Muscle of back (tissue), 3 donors: ENCODE measurements at regions not wholly inside any gene's neighbourhood (a gene's known extent, or its start where the extent isn't known, plus 50 kb on each side); places are given as distances from the start of the nearest gene placed in this dataset.
"Not testable (repeated sequence)": the region's sequence is repeated elsewhere in the genome, so short reads cannot be mapped to it uniquely, and the experiment has no call there.

Experiments
- DNase-seq, 3 donors: peaks; one replicate each; pipeline versions ENCODE4 v3.0.0 to v3.0.0-alpha.2; 2013

DNA sequence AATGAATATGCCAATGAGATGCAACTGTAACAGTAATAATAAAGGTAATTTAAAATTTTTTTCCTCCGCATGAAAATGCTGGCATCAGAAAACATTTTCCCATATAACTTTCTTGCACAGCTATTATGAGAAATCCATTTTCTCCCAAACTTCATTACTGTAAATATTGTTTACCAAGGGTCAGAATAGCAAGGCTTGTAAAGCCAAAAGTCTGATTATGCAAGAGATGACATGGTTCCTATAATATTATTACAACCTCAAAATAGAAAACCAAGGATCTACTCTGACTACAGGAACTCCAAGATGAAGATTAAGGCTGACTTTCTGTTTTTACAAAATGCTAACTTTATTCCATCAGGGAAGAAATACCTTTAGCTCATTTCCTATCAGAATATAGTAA, 162.7 kb upstream of the CDK1 start:
- no peak for DNase-seq

DNA sequence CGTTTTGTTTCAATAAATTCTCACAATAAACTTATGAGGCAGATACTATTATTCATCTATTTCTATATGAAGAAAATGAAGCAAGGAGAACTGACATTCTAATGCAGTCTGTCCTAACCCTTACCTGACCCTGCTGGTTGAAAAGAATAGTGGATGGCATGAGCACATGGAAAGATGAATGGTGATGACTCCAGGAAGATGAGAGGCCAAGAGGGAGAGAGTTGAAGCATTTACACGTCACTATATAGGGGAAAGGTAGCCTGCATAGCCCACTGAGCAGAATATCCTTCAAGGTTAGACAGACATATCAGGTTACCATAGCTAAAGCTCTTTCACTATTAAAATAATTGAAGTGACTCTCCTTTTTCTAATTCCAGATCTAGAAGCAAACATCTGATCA, 163.9 kb upstream of the CDK1 start:
- DNase-seq: no peak

- no peak for DNase-seq
Measured at GRCh38 chr10:60613434-60613833, 164.8 kb upstream of the CDK1 start.

GRCh38 chr10:60611291-60611747, 167.0 kb upstream of the CDK1 start:
- DNase-seq: peak in 1 of 3 donors; percentile 48

GRCh38 chr10:60607372-60607771, 170.9 kb upstream of the CDK1 start:
- DNase-seq: no peak

DNA sequence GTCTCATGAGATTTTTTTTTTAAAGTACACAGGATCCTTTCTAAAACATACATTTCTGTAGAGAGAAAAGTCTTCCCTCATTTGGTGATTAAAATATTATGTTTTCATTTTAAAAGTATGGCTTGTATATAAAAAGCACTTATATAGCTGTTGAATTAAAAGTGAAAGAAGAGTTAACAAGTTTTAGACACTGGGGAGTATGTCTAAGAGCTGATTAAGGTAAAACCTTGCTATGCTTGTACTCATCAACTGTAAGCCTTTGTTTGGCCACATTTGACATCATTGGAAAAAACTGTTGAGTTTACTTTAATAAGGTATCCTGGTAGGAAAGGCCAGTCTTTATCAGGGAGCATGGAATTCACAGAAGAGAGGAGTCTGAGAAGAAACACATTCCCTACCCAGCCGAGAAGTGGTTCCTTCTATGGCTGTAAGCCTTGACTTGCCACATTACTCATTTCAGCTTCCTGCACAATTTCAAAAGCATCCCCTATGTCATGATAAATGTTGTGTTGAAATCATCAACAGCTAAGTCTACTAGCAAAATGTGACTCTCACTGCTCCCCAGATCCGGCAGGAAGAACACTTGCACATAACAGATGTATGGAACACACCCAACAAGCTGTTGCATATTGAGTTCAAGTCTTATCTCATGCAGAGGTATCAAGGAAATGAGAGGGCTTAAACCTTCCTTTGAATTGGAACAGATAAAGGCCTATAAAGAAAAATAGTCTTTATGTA, 171.8 kb upstream of the CDK1 start:
- peak; percentile 6 to 54 (median 30) for DNase-seq

DNA sequence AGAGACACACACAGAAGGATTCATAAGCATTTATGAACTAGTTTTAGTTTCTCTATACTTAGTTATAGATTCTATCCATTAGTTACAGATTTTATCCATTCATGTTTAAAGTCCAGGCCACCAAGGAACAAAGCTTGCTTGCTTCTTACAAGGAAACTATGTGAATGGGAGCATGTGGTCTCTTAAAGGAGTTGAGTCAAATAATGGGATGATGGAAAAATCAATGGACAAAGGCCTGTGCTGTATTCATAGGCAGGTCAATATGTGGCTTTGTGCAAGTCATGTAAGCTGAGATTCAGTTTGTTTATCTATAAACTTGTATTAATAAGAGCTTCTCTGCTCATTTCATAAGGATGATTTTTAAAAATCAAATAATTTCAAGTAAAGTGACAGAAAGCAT, 172.8 kb upstream of the CDK1 start:
- DNase-seq: no peak

DNA sequence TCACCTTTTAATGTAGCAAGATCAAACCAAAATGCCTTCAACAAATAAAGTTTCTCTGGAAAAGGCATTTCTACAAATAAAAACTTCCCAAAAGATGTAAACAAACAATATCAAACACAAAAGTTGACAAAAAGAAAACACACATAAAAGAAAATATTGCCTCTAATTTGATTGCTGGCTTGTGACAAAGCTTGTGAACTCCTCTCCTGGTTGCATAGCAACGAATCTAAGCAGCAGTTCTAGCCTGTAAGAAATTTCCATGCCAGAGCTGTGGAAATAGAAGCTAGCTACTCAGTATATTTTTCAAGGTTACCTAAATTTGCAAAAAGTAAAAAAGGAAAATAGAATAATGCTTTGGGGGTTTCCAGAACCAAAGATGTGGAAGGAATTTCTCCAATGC, 173.9 kb upstream of the CDK1 start:
- DNase-seq: peak in 2 of 3 donors; percentile 7 to 22

DNA sequence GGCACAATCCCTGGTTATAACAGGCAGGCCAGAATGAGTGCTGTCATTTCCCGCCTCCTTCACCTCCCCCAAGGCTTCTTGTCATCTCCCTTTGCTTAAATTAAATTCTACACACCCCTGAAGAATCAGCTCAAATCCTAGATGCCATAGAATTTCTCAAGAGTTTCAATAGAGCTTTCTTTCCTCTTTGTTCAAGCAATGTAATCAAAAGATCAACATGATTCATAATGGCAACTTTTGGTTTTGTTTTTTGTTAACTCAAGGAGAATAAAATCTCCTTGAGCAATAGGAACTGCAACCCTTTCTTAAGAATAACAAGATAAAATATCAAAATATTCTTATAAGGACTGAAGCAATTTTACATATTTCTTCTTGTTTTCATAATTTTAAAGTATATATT, 180.8 kb upstream of the CDK1 start:
- DNase-seq: no peak

- DNase-seq: no peak
Measured at GRCh38 chr10:60595852-60596251, 182.4 kb upstream of the CDK1 start.

- DNase-seq: no peak
Measured at GRCh38 chr10:60594476-60595051, 183.7 kb upstream of the CDK1 start.

DNA sequence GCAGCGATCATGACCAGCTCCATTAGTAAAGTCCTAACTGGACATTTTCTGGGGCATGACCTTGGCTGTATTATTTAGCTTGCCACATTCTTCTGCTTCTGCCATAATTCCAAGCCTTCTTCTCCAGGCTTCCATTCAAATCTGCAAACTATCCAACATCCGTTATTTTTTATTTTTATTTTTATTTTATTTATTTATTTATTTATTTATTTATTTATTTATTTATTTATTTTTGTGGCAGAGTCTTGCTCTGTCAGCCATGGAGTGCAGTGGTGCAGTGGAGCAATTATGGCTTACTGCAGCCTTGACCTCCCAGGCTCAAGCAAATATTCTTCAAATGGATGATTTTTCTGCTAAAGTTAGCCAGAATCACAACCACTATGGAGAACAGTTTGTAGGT, 187.2 kb upstream of the CDK1 start:
- no peak for DNase-seq

- DNase-seq: no peak
Measured at GRCh38 chr10:60589376-60589775, 188.9 kb upstream of the CDK1 start.

- DNase-seq: not testable (repeated sequence)
Measured at GRCh38 chr10:60581782-60582181, 192.1 kb upstream of the ANK3 start.

DNA sequence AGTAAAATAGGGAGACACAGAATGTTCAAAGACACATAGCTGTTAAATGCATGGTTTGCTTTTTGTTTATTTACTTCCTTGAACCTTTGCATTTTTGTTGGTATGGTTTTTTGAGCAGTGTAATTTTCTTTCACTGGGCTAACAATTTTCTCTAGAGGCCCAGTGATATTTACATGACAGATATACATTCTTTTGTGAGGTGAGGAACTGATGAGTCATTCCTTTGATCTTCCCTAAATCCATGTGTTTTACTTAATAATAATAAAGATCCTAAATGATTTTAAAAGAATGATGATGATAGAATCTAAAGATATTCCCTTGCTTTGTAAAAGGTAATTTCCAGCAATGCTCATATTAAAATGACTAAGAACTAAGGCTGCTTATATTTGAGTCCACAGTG, 188.5 kb upstream of the ANK3 start:
- no peak for DNase-seq

DNA sequence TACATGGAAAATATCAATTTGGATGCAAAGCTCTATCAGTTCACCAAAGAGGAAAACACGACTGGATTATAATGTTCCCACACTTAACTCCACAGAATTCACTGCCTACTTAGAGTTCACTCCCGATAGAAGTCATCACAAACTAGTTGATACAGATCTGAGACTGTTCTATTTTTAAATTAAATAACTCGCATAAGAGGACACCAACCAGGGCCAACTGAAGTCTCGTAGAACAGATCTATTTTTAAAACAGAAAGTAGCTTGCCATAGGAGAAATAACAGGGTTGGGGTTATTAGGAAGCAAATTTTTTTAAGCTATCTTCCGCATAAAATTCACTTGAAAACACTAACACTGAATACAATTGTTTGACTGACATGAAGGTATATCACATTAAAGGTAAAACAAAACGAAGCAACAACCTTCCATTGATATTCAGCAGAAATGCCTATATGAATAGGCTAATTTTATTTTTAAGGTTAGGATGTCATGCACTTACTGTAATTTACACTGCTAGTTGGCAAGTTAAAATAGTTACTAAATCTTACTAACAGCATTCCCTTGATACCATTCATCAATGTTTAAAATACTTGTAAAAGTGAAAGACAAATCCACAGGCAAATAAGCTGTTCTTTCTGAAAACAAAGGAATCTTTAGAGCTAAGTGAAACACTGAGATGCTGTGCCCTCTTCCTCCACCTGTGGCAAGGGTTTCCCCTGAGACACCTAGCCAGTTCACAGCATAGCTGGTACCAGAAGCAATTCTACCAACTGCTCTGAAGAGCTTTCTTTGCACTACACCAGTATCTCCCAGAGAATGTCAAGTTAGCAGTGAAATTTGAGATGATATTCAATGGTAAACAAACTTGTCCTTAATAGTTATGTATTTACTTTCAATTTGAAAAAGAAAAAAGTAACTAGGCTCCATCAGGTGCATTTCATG, 186.7 kb upstream of the ANK3 start:
- peak in 2 of 3 donors; percentile 9 to 12 for DNase-seq

GRCh38 chr10:60575105-60575504, 185.4 kb upstream of the ANK3 start:
- DNase-seq: no peak

DNA sequence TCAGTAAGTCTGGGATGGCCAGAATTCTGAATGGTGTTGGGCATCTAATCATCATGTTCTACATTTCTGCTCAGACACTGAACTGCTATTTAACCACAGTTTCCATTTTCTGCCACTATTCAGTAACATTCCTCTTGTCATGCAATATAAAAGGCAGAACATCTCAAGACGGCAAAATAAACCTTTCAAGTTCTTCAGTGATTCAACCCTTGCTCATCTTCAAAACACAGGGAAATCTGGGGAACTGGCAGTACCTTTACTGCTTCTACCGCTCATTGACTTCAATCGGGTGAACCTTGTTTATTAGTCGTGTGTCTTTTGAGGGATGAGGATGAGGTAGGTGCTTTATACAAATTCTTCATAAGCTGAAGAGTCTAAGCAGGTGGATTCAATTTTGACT, 184.7 kb upstream of the ANK3 start:
- DNase-seq: no peak

DNA sequence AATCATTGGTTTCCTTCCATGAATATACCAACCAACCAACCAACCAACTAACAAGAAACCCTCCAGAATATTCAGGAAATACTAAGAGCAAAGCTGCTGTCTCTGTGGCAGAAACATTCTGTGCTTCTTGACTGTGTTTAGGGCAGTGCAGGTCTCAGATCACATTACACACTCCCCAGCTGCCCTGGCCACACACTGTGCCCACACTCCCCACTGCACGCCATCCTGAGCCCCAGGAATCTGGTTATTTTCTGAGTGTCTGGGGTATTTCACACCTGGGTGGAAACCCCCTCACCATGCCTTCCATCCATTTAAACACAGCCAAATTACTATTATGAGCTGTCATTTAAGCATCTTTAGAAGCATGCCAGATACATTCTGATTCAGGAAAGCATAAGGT, 183.7 kb upstream of the ANK3 start:
- DNase-seq: peak in 2 of 3 donors; percentile 7 to 35

GRCh38 chr10:60572511-60573194, 183.0 kb upstream of the ANK3 start:
- DNase-seq: peak; percentile 61 to 83 (median 72)

DNA sequence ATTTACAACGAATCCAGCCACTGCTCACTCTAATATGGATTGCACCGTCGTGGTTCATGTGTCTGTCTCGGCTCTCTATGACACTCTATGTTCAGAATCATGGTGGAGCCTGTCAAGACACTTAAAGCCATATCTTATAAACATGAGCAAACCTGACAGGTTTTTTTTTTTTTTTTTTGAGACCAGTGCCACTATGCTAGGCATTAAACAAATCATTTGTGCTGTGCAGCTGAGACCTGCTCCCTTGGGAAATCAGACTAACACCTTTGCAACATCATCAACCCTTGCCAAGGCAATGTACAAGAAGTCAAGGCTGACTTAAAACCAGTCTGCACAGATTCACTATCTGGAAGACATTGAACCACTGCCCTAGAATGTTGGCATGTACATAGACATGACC, 181.2 kb upstream of the ANK3 start:
- DNase-seq: no peak

GRCh38 chr10:60570272-60570865, 180.7 kb upstream of the ANK3 start:
- DNase-seq: no peak
